Lower lobe of right lung (tissue), 2 donors: ENCODE measurements at regions not wholly inside any gene's neighbourhood (a gene's known extent, or its start where the extent isn't known, plus 50 kb on each side); places are given as distances from the start of the nearest gene placed in this dataset.
"Not testable (repeated sequence)": the region's sequence is repeated elsewhere in the genome, so short reads cannot be mapped to it uniquely, and the experiment has no call there.

ENCODE experiments used
- ATAC-seq, 2 donors: fragments of 200-7000 bp; cut with Tn5 transposase; one replicate each; pipeline ENCODE4 v1.9.1; 2020 to 2022; ENCODE audit warnings: mild to moderate bottlenecking in 2 of 2, moderate library complexity in 2 of 2
- DNase-seq: peaks from one replicate; pipeline ENCODE4 v3.0.0-alpha.2; 2020
- H3K27ac ChIP-seq: fragments of 200-600 bp; one replicate; pipeline ENCODE4 v1.8.0; 2022
- H3K27me3 ChIP-seq: fragments of 200-600 bp; one replicate; pipeline ENCODE4 v1.8.0; 2022; ENCODE audit warnings: low read depth
- H3K36me3 ChIP-seq: fragments of 200-600 bp; one replicate; pipeline ENCODE4 v1.8.0; 2022; ENCODE audit warnings: mild to moderate bottlenecking
- H3K4me1 ChIP-seq: fragments of 200-600 bp; one replicate; pipeline ENCODE4 v1.8.0; 2022
- H3K4me3 ChIP-seq: fragments of 200-600 bp; one replicate; pipeline ENCODE4 v1.8.0; 2022; ENCODE audit warnings: mild to moderate bottlenecking
- H3K9me3 ChIP-seq: fragments of 200-600 bp; one replicate; pipeline ENCODE4 v1.8.0; 2022
- CTCF ChIP-seq: fragments of 200-600 bp; IDR thresholded peaks from one replicate; pipeline ENCODE4 v1.8.0; 2022; ENCODE audit warnings: antibody characterized with exemption, mild to moderate bottlenecking
- intact Hi-C: fragments of 100-400 bp; cut with DNase I; formaldehyde crosslinking; loops from one replicate; pipeline ENCODE4 v1.11.0; 2022
- donor health status: DM: no; HTN: yes; CAD: no; lungs with severe emphysema.

DNA sequence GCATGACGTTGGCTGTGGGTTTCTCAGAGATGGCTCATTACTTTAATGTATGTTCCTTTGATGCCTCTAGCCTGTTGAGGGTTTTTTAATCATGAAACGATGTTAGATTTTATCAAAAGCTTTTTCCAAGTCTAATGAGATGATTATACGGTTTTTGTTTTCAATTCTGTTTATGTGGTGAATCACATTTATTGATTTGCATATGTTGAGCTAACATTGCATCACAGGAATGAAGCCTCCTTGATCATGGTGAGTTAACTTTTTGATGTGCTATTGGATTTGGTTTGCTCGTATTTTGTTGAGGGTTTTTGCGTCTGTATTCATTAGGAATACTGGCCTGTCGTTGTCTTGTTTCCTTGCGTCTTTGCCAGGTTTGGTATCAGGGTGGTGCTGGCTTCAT, 52.3 kb upstream of the PTPN12 start:
- DNase-seq, result no peak
- no peaks in the 10 kb centered on the region for H3K27me3 ChIP-seq
- no peak for ATAC-seq
- H3K4me3 ChIP-seq, result no peak overlapping the region
- no peak for TF ChIP-seq CTCF
- no peak overlapping the region for H3K27ac ChIP-seq
- intact Hi-C loops, result no loop called here
- H3K4me1 ChIP-seq, result peaks cover 1% of the 10 kb centered on the region
- H3K36me3 ChIP-seq, result no peaks in the 10 kb centered on the region
- no peaks in the 10 kb centered on the region for H3K9me3 ChIP-seq

DNA sequence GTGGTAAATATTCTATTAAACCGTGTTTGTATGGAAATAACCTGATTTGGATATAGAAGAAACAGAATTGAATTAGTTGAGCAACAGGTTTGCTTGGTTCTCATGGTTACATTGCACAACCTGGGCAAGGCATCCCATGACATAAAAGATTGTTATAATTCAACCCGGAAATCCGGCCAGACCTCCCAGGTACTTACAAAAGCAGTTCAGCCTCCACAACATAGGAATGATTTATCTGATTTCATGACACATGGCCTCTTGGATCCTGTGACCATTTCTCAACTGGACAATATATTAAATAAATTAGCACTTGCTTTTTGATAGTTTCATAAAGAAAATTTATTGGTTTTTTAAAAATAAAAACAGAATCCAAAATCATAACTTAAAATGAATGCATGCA, 55.1 kb upstream of the PTPN12 start:
- Histone ChIP-seq H3K9me3 (no peaks in the 10 kb centered on the region), H3K4me3 (no peak overlapping the region), H3K36me3 (no peaks in the 10 kb centered on the region), H3K27me3 (no peaks in the 10 kb centered on the region), H3K4me1 (peaks cover 7% of the 10 kb centered on the region), H3K27ac (peak overlapping the region; percentile 76)
- peak; percentile 86 to 93 for ATAC-seq
- DNase-seq, result peak; percentile 67
- intact Hi-C loops, result no loop called here
- TF ChIP-seq CTCF, result no peak

DNA sequence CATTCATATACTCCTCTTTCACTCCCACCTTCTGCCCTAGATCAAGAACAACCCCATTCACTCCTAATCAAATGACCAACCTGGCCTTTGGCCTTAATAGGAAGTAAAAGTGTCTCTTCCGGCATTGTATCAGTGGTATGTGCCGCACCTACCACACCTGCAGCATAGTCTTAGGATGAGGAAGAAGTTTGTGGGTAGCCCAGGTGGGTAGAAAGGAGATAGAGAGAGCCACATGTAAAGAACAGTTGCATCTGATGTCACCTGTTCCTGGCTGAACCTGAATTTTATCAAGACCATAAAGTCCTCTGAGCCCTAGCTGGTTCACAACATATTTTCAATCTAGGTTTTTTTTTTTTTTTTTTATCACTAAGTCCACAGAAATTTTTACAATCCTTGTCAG, 55.5 kb upstream of the PTPN12 start:
- intact Hi-C loops, result no loop called here
- no peaks in the 10 kb centered on the region for H3K27me3 ChIP-seq
- peaks cover 7% of the 10 kb centered on the region for H3K4me1 ChIP-seq
- peak overlapping the region; percentile 76 for H3K27ac ChIP-seq
- no peak for TF ChIP-seq CTCF
- DNase-seq (no peak), ATAC-seq (peak; percentile 67 to 75)
- H3K9me3 ChIP-seq, result no peaks in the 10 kb centered on the region
- no peak overlapping the region for H3K4me3 ChIP-seq
- no peaks in the 10 kb centered on the region for H3K36me3 ChIP-seq

GRCh38 chr7:77480102-77480627, 56.9 kb upstream of the PTPN12 start:
- H3K4me1 ChIP-seq, H3K36me3 ChIP-seq, H3K9me3 ChIP-seq, H3K4me3 ChIP-seq, H3K27ac ChIP-seq, H3K27me3 ChIP-seq, DNase-seq, intact Hi-C loops: not testable (repeated sequence)
- peak in 1 of 2 donors; percentile 25 for ATAC-seq

GRCh38 chr7:77479536-77480088, 57.5 kb upstream of the PTPN12 start:
- peak in 1 of 2 donors; percentile 58 for ATAC-seq

More at GRCh38 chr7:77479536-77480088, 57.5 kb upstream of the PTPN12 start:
- no peaks in the 10 kb centered on the region for H3K27me3 ChIP-seq
- no peak for TF ChIP-seq CTCF
- no peaks in the 10 kb centered on the region for H3K36me3 ChIP-seq
- H3K4me3 ChIP-seq, result no peak overlapping the region
- H3K27ac ChIP-seq, result no peak overlapping the region
- peaks cover 7% of the 10 kb centered on the region for H3K4me1 ChIP-seq
- no peak for DNase-seq
- intact Hi-C loops, result no loop called here
- H3K9me3 ChIP-seq, result no peaks in the 10 kb centered on the region
